ENCODE measurements at regions not wholly inside any gene's neighbourhood (a gene's known extent, or its start where the extent isn't known, plus 50 kb on each side); places are given as distances from the start of the nearest gene placed in this dataset.

- TF ChIP-seq POLR2A (IDR thresholded peaks at IDR 0.05) (no peak), CTCF (IDR thresholded peaks at IDR 0.05 in 4 of 5, conservative IDR thresholded peaks at IDR 0.05 in 1 of 5) (no peak)
- H3K9me3 ChIP-seq, result no peaks in the 10 kb centered on the region
- peaks cover 0 to 8% of the 10 kb centered on the region in 2 donors for H3K4me1 ChIP-seq
- intact Hi-C loops (cut with DNase I; ENCODE audit: low total_unique reads) (no loop called here), in situ Hi-C loops (cut with MboI; ENCODE audit: low sequenced_read_pairs in 4 of 4) (no loop called here)
- DNase-seq (no peak), ATAC-seq (no peak)
- no peak overlapping the region for H3K27ac ChIP-seq
- H3K4me3 ChIP-seq, result no peak overlapping the region
- no peaks in the 10 kb centered on the region for H3K36me3 ChIP-seq
- H3K27me3 ChIP-seq, result no peaks in the 10 kb centered on the region
Observed at GRCh38 chr1:228807904-228808605, 72.8 kb downstream of the RHOU start.

DNA sequence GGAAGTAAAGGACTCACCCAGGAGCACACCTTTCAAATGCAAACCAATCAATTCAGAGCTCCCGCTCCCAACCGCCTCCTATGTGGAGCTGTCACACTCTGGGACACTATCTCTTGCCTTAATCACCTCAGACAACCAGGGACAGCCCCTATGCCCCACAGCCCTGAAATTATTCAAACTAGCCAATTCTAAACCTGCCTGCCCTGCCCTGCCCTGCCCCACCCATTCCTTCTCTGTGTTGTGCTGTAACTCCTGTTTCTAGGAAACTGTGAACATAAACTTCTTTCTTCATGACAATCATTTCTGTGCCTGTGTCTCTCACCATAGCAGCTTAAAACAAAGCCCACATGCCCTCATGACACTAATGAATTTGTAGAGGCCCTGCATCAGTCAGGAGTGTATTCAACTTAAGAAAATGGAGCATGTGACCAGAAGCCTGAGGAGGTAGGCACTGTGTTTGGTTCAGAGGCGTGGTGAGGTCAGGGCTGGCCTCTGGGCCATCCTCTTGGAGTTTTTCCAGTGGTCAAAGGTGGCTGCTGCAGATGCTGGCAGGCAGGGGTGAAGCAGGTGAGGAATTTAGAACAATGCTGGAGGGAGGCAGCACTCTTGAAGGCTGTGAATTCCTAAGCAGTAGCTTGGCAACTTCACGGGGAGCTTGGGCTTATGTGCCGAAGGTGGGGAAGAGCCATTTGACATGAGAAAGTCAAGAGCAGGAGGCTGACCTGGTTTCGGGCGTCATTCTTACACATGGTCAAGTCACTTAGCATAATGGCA, 74.5 kb downstream of the RHOU start:
- H3K4me1 ChIP-seq, result peaks cover 0 to 8% of the 10 kb centered on the region in 2 donors
- TF ChIP-seq POLR2A (IDR thresholded peaks at IDR 0.05) (no peak), CTCF (IDR thresholded peaks at IDR 0.05 in 4 of 5, conservative IDR thresholded peaks at IDR 0.05 in 1 of 5) (no peak)
- DNase-seq, result no peak
- ATAC-seq, result no peak
- no peaks in the 10 kb centered on the region for H3K36me3 ChIP-seq
- no peak overlapping the region for H3K4me3 ChIP-seq
- H3K27ac ChIP-seq, result no peak overlapping the region
- in situ Hi-C loops (cut with MboI; ENCODE audit: low sequenced_read_pairs in 4 of 4), result no loop called here
- no peaks in the 10 kb centered on the region for H3K9me3 ChIP-seq
- intact Hi-C loops (cut with DNase I; ENCODE audit: low total_unique reads), result no loop called here
- H3K27me3 ChIP-seq, result no peaks in the 10 kb centered on the region

DNA sequence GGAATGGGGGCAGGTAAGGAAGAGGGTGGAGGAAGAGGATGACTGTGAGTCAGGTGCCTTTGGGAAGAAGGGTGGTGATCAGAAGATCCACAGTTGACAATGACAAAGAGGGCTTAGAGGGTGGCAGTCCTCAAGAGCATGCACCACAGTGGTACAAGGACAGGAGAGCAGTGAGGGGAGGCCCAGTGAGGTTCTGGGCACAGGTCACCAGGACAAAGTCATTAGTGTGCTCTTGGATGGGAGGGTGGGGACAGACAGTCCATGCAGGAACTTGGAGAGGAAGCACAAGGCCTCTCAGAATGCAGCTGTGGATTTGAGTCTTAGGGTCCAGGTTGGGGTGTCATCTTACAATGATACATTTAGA, 75.1 kb downstream of the RHOU start:
- Histone ChIP-seq H3K27ac (no peak overlapping the region), H3K27me3 (no peaks in the 10 kb centered on the region), H3K9me3 (no peaks in the 10 kb centered on the region), H3K4me1 (peaks cover 0 to 2% of the 10 kb centered on the region in 2 donors), H3K4me3 (no peak overlapping the region), H3K36me3 (no peaks in the 10 kb centered on the region)
- intact Hi-C loops (cut with DNase I; ENCODE audit: low total_unique reads), result no loop called here
- TF ChIP-seq CTCF (IDR thresholded peaks at IDR 0.05 in 4 of 5, conservative IDR thresholded peaks at IDR 0.05 in 1 of 5), result no peak
- TF ChIP-seq POLR2A (IDR thresholded peaks at IDR 0.05), result no peak
- no peak for ATAC-seq
- in situ Hi-C loops (cut with MboI; ENCODE audit: low sequenced_read_pairs in 4 of 4), result no loop called here
- no peak for DNase-seq

DNA sequence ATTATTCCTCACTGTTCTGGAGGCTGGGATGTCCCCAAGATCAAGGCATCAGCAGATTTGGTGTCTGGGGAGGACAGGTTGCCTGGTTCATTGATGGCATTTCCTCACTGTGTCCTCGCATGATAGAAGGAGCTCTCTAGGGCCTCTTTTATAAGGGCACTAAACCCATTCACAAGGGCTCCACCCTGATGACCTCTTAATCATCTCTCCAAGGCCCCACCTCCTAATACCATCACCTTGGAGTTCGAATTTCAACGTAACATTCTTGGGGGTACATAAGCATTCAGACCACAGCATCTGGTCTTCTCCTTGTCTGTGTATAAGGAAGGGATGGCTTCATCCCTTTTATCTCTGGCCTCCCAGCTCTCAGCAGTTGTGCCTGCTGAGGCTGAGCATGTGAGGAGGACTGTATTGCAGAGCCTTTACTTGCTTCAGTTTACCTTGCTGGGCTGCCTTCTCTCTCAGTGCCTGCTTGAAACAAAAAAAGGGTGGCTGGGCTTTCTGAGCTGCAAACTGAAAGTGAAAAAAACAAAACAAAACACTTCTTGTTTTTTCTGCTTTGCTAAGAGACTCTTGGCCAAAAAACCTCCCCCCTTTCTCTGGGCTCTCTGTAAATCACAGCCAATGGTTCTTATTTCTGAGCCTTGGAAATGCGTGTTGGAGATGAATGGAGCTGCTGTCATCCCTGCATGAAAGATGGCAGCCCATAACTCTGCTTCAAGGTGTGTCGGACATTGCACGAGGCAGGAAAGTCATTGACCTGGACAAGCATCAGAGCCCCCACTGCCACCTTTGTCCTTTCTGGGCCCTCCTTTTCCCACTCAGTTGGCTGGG, 75.8 kb downstream of the RHOU start:
- Histone ChIP-seq H3K36me3 (no peaks in the 10 kb centered on the region), H3K9me3 (no peaks in the 10 kb centered on the region), H3K4me1 (no peaks in the 10 kb centered on the region), H3K27ac (no peak overlapping the region), H3K27me3 (no peaks in the 10 kb centered on the region), H3K4me3 (no peak overlapping the region)
- intact Hi-C loops (cut with DNase I; ENCODE audit: low total_unique reads), result no loop called here
- in situ Hi-C loops (cut with MboI; ENCODE audit: low sequenced_read_pairs in 4 of 4), result no loop called here
- DNase-seq, result no peak
- no peak for ATAC-seq
- no peak for TF ChIP-seq CTCF (IDR thresholded peaks at IDR 0.05 in 4 of 5, conservative IDR thresholded peaks at IDR 0.05 in 1 of 5)
- TF ChIP-seq POLR2A (IDR thresholded peaks at IDR 0.05), result no peak

Data from gastrocnemius medialis (tissue), 4 donors.